Keratinocyte (primary cell): ENCODE measurements at regions not wholly inside any gene's neighbourhood (a gene's known extent, or its start where the extent isn't known, plus 50 kb on each side); places are given as distances from the start of the nearest gene placed in this dataset.

Experiments used
- DNase-seq: peaks from one replicate; pipeline ENCODE4 v3.0.0-alpha.2; 2011; ENCODE audit warnings: low read depth, missing footprints, low spot score
- FAIRE-seq: peaks from 2 replicates; lab custom pipeline; 2011; peaks lifted over from hg19 to GRCh38; lab: Jason Lieb, UNC
- H2AFZ ChIP-seq: 2 replicates; pipeline ENCODE4 v1.6.0; 2012; ENCODE audit warnings: low read length, control low read depth, inconsistent platforms; ENCODE audit not compliant: control insufficient read depth
- H3K27ac ChIP-seq: 2 replicates; pipeline ENCODE4 v1.5.1; 2011; ENCODE audit warnings: low read length; ENCODE audit not compliant: control insufficient read depth, insufficient read depth
- H3K27me3 ChIP-seq: 3 replicates; pipeline ENCODE4 v1.6.0; 2011; ENCODE audit warnings: low read length; ENCODE audit not compliant: control insufficient read depth, insufficient read depth; ENCODE audit errors: extremely low read depth
- H3K36me3 ChIP-seq, 2 experiments: 2 replicates in 1 of 2; 3 replicates in 1 of 2; pipeline ENCODE4 v1.5.1; 2011; ENCODE audit warnings: low read length in 2 of 2, mild to moderate bottlenecking in 1 of 2; ENCODE audit not compliant: control insufficient read depth in 2 of 2, insufficient read depth in 2 of 2; ENCODE audit errors: extremely low read depth in 1 of 2
- H3K4me1 ChIP-seq: 3 replicates; pipeline ENCODE4 v1.5.1; 2011; ENCODE audit warnings: low read length; ENCODE audit not compliant: control insufficient read depth, insufficient read depth; ENCODE audit errors: extremely low read depth
- H3K4me2 ChIP-seq: 3 replicates; pipeline ENCODE4 v1.6.0; 2011; ENCODE audit warnings: low read depth, low read length; ENCODE audit not compliant: control insufficient read depth, insufficient read depth; ENCODE audit errors: extremely low read depth
- H3K4me3 ChIP-seq, 3 experiments: fragments of 200-600 bp in 1 of 3; sonication (generic) in 1 of 3; 2 replicates in 2 of 3; 3 replicates in 1 of 3; pipeline ENCODE4 v1.5.1; 2011 to 2016; ENCODE audit warnings: low read length in 3 of 3, mild to moderate bottlenecking in 3 of 3, control low read depth in 2 of 3, inconsistent platforms in 1 of 3, low read depth in 1 of 3, mixed read lengths in 1 of 3, mixed run types in 1 of 3, moderate library complexity in 1 of 3; ENCODE audit not compliant: control insufficient read depth in 2 of 3, insufficient read depth in 2 of 3; ENCODE audit errors: extremely low read depth in 1 of 3
- H3K79me2 ChIP-seq: 2 replicates; pipeline ENCODE4 v1.6.0; 2012; ENCODE audit warnings: low read length; ENCODE audit not compliant: control insufficient read depth, insufficient read depth
- H3K9ac ChIP-seq: 3 replicates; pipeline ENCODE4 v1.6.0; 2011; ENCODE audit warnings: low read length; ENCODE audit not compliant: control insufficient read depth, insufficient read depth; ENCODE audit errors: extremely low read depth
- H3K9me1 ChIP-seq: 3 replicates; pipeline ENCODE4 v1.6.0; 2011; ENCODE audit warnings: low read length; ENCODE audit not compliant: control insufficient read depth, insufficient read depth; ENCODE audit errors: extremely low read depth
- H3K9me3 ChIP-seq: 2 replicates; pipeline ENCODE4 v1.5.1; 2012; ENCODE audit warnings: low read depth, low read length; ENCODE audit not compliant: control insufficient read depth
- H4K20me1 ChIP-seq: 3 replicates; pipeline ENCODE4 v1.6.0; 2011; ENCODE audit warnings: low read length; ENCODE audit not compliant: control insufficient read depth, insufficient read depth; ENCODE audit errors: extremely low read depth
- CTCF ChIP-seq, 3 experiments: IDR thresholded peaks in 1 of 3; conservative IDR thresholded peaks in 1 of 3; optimal IDR thresholded peaks in 1 of 3; 2 replicates in 2 of 3; 3 replicates in 1 of 3; pipeline versions ENCODE3 to v1.5.1; 2011; ENCODE audit warnings: low read length in 3 of 3, mild to moderate bottlenecking in 3 of 3, moderate library complexity in 2 of 3, control low read depth in 1 of 3, inconsistent platforms in 1 of 3; ENCODE audit not compliant: insufficient read depth in 2 of 3; ENCODE audit errors: extremely low read depth in 1 of 3
- EZH2 ChIP-seq: IDR thresholded peaks from one replicate; pipeline ENCODE4 v1.6.1; 2012; ENCODE audit warnings: inconsistent platforms, mild to moderate bottlenecking, low read length, moderate library complexity
- dilution Hi-C: fragments of 300-500 bp; cut with MboI; formaldehyde crosslinking; loops from one replicate; pipeline ENCODE4 v1.7.0; 2020; ENCODE audit warnings: low sequenced_read_pairs; ENCODE audit not compliant: extremely low pct_ligation_motif_present

- no peaks in the 10 kb centered on the region for H3K9me3 ChIP-seq
- H3K9ac ChIP-seq = no peak overlapping the region
- H4K20me1 ChIP-seq = no peaks in the 10 kb centered on the region
- no peaks in the 10 kb centered on the region for H3K9me1 ChIP-seq
- DNase-seq (no peak), FAIRE-seq (no peak)
- no peaks in the 10 kb centered on the region for H3K79me2 ChIP-seq
- dilution Hi-C loops = no loop called here
- no peak overlapping the region for H2AFZ ChIP-seq
- no peak overlapping the region for H3K27ac ChIP-seq
- no peaks in the 10 kb centered on the region for H3K36me3 ChIP-seq
- H3K27me3 ChIP-seq = peaks cover 8% of the 10 kb centered on the region
- no peak overlapping the region for H3K4me3 ChIP-seq
- no peak overlapping the region for H3K4me2 ChIP-seq
- no peaks in the 10 kb centered on the region for H3K4me1 ChIP-seq
- TF ChIP-seq EZH2 (no peak), CTCF (optimal IDR thresholded peaks at IDR 0.05 in 1 of 3, IDR thresholded peaks at IDR 0.05 in 1 of 3, conservative IDR thresholded peaks at IDR 0.05 in 1 of 3; ENCODE audit: extremely low read depth in 1 of 3, insufficient read depth in 2 of 3, low read length in 3 of 3) (no peak)
Observed at GRCh38 chr11:19426011-19426755, 185.4 kb upstream of the E2F8 start.

DNA sequence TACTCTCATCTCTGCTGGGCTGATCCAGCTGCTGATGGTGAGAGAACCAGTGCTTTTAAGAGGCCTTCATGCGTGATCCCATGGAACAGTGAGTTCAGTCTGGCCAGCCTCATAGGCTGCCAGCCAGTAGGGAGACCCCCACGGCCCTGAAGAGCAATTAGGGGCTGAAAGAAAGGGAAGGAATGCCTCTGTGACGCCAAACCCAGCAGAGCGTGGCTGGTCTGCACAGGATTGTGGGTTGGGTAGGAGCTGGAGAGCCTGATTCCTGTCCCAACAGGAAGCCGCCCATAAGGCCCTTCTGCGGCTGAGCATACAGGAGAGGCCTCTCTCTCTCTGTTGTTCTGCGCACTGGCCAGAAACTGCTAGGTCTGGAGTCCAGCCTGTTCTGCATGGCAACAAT, 181.5 kb upstream of the E2F8 start:
- no peaks in the 10 kb centered on the region for H3K4me1 ChIP-seq
- H2AFZ ChIP-seq = no peak overlapping the region
- no peaks in the 10 kb centered on the region for H3K9me1 ChIP-seq
- no peak overlapping the region for H3K4me3 ChIP-seq
- dilution Hi-C loops = no loop called here
- no peaks in the 10 kb centered on the region for H3K79me2 ChIP-seq
- H3K4me2 ChIP-seq = no peak overlapping the region
- no peaks in the 10 kb centered on the region for H3K36me3 ChIP-seq
- FAIRE-seq = no peak
- TF ChIP-seq EZH2 (no peak), CTCF (optimal IDR thresholded peaks at IDR 0.05 in 1 of 3, IDR thresholded peaks at IDR 0.05 in 1 of 3, conservative IDR thresholded peaks at IDR 0.05 in 1 of 3; ENCODE audit: extremely low read depth in 1 of 3, insufficient read depth in 2 of 3, low read length in 3 of 3) (no peak)
- no peaks in the 10 kb centered on the region for H3K9me3 ChIP-seq
- H3K27ac ChIP-seq = no peak overlapping the region
- H4K20me1 ChIP-seq = no peaks in the 10 kb centered on the region
- no peak for DNase-seq
- H3K27me3 ChIP-seq = peaks cover 9% of the 10 kb centered on the region
- H3K9ac ChIP-seq = no peak overlapping the region
